Stimulated activated CD8-positive, alpha-beta memory T cell treated with anti-CD3 and anti-CD28 coated beads, Interleukin-15, amount 100 ng/mL, for 4 hours (primary cell): ENCODE measurements at regions not wholly inside any gene's neighbourhood (a gene's known extent, or its start where the extent isn't known, plus 50 kb on each side); places are given as distances from the start of the nearest gene placed in this dataset.
"Not testable (repeated sequence)": the region's sequence is repeated elsewhere in the genome, so short reads cannot be mapped to it uniquely, and the experiment has no call there.

Source experiments
- DNase-seq, 2 donors: peaks; one replicate each; pipeline ENCODE4 v3.0.0-alpha.2; 2020; ENCODE audit warnings: low read depth in 2 of 2

DNA sequence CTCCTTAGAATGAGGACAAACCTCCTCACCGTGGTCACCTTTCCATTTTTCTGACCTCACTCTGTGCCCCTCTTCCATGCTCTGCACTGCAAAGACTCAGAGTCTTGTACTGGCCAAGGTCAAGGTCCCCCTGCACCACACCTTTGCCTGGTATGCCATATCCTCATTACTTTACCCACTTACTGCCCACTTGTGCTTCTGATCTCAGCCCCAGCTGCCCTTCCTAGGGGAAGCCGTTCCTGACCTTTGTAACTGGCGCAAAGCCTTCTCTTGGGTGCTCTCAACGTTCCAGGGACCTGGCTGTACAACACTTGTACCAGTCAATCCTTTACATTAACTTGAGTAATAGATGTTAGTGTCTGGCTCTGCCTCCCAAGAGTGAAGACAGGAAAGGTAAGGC is 256.0 kb downstream of the SV2B start:
- DNase-seq, result no peak

DNA sequence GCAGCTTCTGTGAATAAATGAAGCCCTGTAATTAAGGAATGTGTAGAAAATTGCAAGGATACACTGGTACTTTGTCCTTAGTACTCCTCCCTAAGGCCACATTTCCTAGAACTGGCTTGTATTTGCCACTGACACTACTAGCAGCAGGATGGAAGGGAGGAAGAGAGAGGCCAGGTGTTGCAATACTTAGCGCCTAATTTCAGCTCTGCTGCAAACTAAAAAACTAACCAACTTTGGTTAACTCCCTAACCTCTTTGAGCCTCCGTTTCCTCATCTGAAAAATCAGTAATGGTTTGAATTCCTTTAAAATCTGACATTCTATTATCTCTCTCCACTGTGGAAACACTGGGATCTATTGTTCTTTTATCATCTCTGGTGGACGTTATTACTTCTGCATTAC is 257.0 kb downstream of the SV2B start:
- DNase-seq, result no peak

DNA sequence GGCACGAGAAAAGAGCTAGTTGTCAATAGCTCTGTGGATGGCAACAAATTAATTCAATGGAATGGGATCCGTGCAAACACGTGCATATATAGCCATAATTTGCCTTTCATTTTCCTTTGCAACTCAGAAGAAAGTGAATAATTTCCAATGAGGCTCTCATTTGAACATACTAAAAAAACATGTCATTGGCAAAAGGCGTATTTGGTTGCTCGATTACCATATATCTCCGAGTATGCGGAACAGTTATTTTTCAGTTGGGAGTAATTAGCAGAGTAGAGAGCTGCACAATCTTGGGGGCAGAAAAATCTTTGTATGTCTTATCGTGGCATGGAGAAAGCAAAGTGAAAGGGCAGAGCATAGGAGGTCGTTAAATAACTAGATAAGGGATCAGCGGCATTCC is 257.4 kb downstream of the SV2B start:
- no peak for DNase-seq

DNA sequence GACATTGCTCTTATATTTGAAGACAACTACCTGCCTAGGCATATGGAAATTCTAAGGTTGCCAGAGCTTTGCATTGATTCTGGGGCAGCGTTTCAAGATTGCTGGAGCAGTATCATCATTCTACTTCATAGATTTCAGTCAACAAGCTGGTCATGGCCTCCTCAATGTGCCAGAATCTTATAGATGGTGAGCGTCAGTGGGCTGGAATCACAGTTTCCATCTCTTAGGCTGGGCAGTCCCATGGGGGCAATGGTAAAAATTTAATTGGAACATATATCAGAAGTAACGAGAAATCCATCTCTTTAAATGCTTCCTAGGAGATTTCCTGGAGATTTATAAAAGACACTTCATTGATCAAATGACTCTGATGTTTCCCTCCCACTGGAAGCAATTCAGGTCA is 258.3 kb downstream of the SV2B start:
- DNase-seq, result no peak

DNA sequence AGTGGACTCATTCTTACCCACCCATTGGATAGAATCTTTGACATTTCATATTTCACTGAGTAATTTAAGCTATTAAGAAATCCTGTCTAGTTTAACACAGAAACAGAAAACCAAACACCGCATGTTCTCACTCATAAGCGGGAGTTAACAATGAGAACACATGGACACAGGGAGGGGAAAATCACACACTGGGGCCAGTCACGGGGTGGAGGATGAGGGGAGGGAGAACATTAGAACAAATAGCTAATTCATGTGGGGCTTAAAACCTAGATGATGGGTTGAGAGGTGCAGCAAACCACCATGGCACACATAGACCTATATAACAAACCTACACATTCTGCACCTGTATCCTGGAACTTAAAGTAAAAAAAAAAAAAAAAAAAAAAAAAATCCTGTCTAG is 261.6 kb downstream of the SV2B start:
- DNase-seq, result not testable (repeated sequence)

DNA sequence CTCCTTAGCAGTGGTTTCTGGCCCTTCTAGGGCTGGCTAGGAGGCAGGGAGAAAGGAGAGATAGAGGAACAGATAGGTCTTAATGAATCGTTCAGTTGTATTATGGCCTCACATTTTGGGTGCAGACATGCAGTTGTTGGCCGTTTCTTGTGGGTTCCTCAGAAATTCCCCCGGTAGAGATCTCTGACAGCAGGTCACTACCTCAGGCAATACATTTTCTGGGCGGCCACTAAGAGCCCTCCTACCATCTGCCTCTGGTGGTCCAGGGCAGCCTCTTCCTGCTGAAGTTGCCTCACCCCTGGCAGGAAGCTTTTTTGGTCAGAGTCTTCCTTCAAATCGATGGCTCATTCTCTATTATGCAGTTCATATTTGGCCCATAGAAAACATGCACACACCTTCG is 266.1 kb downstream of the SV2B start:
- DNase-seq, result no peak

DNA sequence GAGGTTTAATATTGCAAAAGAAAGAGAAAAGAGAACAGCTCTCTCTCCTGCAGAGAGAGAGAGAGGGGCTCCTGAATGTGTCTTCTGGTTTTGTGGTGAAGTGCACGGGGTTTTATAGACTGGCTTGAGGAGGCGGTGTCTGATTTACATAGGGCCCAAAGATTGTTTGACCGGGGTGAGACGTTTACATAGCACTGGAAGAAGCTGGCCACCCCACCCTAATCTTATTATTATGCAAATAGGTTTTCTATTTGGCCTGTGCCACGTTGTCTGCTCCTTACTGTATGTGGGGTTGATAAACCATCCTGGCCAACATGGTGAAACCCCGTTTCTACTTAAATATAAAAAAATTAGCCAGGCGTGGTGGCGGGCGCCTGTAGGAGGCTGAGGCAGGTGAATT is 268.6 kb downstream of the SV2B start:
- no peak for DNase-seq

DNA sequence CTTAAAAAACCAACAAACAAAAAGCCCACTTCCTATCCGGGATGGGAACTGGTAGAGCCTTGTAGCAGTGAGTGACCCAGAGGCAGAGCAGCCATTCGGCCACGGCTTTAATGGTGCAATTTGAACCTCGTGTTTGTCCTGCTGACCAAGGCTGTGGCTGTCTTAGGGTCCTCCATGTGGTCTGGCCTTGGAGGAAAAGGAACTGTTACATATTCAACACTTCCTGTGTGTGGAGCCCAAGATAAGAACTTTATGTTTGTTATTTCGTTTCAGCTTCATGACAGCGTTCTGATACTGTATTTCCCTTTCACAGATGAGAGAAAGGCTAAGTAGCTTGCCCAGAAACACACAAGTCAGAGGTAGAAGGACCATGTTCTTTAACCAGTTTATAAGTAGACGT is 269.8 kb downstream of the SV2B start:
- no peak for DNase-seq

DNA sequence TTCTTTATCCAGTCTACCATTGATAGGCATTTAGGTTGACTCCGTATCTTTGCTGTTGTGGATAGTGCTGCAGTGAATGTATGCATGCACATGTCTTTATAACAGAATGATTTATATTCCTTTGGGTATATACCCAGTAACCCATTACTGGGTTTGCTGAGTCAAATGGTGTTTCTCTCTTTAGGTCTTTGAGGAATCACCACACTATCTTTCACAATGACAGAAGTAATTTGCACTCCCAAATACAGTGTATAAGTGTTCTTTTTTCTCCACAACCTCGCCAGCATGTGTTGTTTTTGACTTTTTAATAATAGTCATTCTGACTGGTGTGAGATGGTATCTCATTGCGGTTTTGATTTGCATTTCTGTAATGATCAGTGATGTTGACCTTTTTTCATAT is 271.3 kb downstream of the SV2B start:
- not testable (repeated sequence) for DNase-seq

DNA sequence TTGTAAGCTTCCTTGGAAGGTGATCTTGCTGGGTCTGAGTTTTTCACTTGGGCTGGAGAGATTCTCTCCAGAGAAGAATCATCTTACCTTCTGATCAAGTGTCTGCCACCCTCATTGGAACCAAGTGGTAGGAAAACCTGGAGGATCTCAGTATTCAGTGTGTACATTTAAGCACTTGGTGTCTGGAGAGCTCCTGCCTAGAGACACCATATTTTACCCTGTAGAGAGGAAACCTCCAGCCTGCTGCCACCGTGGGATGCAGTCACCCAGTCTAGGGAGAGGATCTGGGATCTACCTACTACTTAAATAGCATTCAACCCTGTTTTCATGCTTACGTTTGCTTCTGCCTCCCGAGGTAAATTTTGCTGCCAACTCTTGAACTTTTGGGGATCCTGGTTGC is 274.3 kb downstream of the SV2B start:
- no peak for DNase-seq

DNA sequence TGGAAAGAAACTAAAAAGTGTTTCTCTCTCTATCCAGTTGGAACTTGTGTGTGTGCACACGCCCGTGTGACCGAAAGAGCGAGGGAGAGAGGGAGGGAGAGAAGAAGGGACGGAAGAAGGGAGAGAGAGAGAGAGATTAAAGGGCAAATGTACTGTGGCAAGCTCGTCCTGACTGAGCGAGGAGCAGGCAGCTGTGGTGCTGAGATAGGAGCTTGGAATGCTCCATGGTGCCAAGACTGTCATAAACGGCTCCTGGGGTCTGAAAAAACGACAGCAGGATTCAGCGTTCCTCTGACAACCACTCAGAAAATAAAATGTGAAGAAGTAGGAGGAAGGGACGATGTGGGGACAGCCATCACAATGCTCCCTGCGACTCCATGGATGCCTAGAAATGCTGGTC is 276.0 kb downstream of the SV2B start:
- DNase-seq, result no peak

DNA sequence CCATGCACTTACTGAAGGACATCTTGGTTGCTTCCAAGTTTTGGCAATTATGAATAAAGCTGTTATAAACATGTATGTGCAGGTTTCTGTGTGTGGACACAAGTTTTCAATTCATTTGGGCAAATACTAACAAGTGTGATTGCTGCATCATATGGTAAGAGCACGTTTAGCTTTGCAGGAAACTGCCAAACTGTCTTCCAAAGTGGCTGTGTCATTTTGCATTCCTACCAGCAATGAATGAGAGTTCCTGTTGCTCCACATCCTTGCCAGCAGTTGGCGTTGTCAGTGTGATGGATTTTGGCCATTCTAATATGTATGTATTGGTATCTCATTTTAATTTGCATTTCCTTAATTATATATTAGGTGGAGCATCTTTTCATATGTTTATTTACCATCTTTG is 280.1 kb downstream of the SV2B start:
- no peak for DNase-seq

DNA sequence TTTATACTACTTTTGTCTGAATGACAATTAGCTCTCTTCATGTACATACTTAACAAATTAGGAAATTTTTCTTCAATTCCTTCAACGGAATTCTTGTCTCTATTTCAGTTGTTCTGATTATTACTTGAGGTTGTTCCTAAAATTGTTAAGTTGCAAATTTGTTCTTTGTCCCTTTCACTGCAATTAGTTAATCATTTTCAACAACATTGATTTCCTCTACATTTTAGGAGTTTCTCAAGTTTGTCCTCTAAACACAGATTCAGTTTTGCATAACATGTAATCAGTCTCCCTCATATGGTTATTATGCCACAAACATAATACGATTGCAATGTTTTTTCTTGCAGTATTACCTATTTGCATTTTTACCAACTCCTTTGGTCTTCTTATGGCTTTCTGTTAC is 283.5 kb downstream of the SV2B start:
- DNase-seq, result no peak

DNA sequence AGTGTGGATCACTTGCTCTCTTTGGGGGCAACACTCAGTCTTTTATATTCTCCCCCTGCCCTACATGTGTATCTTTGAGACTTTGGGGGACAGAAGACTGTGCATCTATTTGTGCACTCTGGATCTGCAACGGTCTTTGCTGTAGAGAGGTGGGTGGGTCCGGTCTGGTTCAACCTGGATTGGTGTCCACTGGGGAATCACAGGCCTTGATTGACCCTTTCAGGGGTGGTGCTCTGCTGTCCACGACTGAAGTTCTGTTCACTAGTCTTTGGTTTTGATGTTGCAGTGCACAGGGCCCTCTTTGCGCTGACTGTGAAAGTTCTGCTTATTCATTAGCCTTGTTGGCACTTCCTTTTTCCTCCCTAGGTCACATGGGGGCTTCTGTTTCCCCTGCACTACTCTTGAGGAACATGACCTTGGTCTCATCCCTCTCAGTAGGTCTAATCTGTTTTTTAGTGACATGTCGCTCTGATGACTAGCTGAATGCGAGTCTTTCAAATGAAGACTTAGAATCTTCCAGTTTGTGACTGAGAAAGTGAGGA is 284.2 kb downstream of the SV2B start:
- DNase-seq, result no peak

DNA sequence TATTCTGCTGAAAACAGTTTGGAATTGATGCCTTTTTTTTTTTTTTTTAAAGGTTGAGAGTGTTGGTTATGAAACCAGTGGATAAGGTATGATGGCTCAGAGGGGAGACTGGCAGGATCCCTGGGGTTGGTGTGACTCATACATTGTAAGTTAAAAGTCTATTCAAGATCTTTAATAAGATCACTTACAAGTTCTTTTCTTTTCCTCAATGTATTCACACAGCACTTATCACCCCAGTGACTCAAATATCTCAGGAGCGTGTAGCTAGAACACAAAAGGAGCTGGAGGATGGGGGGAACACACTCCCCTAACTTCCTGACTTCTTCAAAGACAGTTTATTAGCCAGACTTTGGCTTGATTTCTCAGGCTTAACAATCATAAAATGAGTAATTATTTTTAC is 285.3 kb downstream of the SV2B start:
- no peak for DNase-seq

DNA sequence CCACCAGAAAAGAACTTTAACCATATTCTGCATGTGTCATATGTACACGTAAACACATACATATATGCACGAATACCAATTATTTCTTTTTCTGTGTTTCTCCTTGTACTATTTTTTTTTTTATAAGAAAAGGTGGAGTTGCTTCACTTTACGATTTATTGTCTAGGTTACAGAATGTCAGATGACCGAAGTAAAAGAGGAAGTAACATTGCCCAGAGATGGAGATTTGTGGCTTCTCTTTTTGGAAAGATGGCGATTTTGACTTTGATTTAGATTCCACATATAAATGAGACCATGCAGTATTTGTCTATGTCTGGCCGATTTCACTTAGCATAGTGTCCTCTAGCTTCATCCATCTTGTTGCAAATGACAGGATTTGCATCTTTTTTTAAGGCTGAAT is 293.1 kb downstream of the SV2B start:
- no peak for DNase-seq

DNA sequence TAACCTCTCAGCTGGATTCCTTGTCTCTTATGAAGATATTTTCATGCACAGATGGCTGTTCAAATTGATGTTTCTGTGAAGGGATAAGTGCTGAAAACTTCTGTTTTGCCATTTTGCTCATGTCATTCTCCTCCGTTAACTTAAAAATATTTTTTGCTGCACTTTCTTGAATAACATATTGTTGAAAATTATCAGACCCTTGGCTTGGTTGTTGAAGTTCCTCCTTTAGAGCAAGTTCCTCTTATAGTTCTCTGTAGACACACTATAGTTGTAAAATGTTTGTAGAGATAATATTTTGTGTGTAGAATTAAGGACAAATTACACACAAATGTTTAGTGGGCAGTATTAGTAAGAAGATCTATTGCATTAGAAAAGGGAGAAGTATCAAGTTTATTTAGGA is 300.4 kb downstream of the SV2B start:
- no peak for DNase-seq

DNA sequence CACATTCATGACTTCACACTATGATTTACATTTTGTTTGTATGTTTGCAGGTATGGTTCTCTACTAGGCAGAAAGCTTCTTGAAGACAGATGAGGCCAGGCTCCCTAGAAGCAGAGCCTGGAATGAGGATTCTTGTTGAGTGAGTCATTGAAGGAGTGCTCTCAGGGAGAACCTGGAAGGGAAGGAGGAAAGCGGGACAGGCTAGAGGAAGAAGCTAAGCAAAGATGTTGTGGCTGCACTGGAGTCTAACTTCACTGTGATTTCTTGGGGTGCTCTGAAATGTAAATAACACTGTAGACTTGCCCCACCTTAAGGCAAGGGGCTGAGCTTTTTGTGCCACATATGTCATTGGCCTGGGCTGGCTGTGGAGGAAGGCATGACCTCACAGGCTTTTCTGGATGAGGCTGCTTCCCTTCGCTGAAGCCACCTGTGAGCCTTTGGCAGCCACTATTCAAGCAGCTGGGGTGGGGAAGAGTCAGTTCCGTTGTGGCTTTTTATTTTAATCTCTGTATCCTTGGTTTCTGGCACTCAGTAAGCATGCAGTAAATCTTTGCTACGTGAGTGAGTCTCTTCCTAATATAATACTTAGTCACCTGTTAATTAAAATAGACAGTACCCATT is 307.3 kb downstream of the SV2B start:
- no peak for DNase-seq

DNA sequence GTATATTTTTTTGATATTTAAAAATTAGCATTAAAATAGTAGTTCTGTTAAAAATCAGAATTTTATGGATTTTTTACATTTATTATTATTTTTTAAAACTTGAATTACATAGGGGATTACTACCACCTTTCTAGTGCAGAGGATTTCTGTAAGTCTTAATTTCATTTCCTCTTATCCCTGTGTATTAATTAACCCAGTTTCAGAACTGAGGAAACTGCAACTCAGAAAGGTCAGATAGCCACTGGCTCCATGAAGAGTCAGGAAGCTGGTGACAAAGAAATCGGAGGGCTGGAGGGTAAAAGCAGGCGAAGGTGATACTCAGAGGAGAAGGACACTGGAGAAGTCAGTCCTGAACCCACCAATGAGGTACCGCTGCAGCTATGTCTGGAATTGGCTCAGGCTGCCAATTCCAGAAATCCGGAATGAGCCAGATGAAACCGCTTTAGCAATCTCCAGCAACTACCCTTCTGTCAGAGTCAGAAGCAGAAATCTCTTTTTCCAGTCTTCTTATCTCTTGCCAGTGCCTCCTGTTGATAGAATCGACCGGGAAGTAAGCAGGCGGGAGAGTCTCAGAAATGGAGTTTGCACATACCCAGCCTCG is 308.5 kb downstream of the SV2B start:
- DNase-seq, result no peak

DNA sequence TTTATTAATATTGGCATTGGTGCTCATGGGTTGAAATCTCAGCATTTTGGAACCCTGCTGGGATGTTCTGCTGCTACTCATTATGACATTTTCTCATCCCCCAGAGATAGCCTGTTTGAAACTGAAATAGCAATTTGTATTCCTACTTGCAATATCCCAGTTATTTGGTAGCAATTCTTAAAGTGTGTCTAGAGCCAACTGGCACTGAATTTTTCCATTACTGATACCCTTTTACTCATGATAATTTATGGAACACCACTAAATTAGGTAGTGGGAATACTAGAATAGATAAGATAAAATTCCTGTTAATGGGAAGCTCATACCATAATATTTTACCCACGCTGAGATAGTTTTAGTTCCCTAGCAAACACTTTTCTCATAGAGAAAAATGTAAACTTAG is 309.3 kb downstream of the SV2B start:
- DNase-seq, result no peak

DNA sequence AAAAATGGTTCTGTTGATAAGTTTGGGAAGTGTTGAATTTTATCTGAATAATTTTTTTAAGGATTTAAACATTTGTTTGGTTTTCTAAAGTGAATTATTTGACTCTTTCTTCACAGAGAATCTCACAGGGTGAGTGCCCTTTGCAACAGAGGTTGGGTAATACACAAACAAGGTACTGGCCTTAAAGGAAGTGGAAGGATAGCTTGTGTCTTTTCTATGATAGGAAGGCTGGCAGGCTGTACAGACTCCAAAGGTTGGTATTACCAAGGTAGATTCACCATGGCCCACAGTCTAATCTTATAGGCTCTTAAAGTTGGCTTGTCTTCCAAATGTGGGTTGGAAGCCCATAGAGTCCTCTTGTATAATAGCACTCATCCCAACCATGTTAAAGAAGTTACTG is 311.5 kb downstream of the SV2B start:
- no peak for DNase-seq

DNA sequence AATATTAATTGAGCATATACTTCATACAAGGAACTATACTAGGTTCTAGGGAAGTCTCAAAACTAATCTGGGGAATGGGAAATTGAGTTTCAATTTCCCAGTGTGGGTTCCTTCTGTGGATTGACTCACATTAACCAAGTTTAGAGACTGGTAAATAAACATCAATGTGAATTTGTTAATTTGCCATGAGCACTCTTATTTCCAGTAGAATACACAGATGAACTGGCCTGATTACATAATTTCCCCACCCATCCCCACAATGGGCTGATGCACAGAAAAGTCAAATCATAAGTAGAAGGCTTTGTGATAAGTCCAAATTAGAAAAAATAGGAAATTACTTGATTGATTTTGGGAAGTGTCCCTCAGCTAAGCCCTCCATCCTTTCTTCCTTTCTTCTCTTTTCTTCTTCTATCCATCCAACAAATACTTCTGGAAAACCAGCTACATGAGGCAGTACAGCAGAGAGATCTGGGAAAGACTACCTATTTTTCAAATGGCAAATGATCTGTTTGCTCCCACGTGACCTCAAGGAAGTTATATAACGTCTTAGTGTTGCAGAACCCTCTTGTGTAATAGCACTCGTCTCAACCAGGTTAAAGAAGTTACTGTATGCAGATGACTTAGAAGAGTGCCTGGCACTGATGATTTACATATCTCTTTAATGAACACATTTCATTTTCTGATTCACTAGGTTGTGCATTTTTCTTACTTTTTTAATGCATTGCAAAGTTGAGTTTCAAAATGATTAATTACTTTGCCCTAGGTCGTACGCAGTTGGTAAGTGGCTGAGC is 312.3 kb downstream of the SV2B start:
- no peak for DNase-seq

DNA sequence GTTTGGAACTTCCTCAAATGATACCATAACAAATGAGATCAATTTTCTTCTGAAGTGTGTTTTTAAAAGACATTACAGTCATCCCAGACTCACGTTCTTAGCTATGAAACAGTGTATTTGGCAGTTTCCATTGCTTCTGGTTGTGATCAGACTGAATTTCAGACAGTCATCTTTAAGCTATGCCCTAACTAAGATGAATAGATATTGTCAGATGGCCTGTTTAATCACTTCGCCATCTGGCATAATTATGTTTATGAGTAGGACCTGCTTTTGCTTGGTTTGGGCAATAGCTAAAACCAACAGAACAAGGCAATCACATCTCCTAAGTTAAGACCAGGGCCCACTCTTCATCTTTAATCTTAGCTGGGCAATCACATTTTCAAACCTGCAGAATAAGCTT is 313.1 kb downstream of the SV2B start:
- DNase-seq, result no peak
